Upper lobe of left lung (tissue), 6 donors: ENCODE measurements at regions not wholly inside any gene's neighbourhood (a gene's known extent, or its start where the extent isn't known, plus 50 kb on each side); places are given as distances from the start of the nearest gene placed in this dataset.
"Not testable (repeated sequence)": the region's sequence is repeated elsewhere in the genome, so short reads cannot be mapped to it uniquely, and the experiment has no call there.

Source experiments
- ATAC-seq, 2 donors: fragments of 200-7000 bp; cut with Tn5 transposase; one replicate each; pipeline ENCODE4 v1.9.1; 2022; ENCODE audit warnings: mild to moderate bottlenecking in 2 of 2, moderate library complexity in 2 of 2; ENCODE audit not compliant: low FRiP score in 2 of 2
- DNase-seq, 2 donors: peaks; one replicate each; pipeline ENCODE4 v3.0.0-alpha.2; 2019 to 2020
- H3K27ac ChIP-seq, 4 donors: fragments of 200-600 bp; sonication (generic); one replicate each; pipeline ENCODE4 v1.5.1; 2016 to 2019
- H3K27me3 ChIP-seq, 4 donors: fragments of 200-600 bp; sonication (generic); one replicate each; pipeline ENCODE4 v1.5.1; 2017 to 2019
- H3K36me3 ChIP-seq, 4 donors: fragments of 200-600 bp; sonication (generic); one replicate each; pipeline ENCODE4 v1.5.1; 2016 to 2019
- H3K4me1 ChIP-seq, 4 donors: fragments of 200-600 bp; sonication (generic); one replicate each; pipeline ENCODE4 v1.5.1; 2018 to 2019
- H3K4me3 ChIP-seq, 4 donors: fragments of 200-600 bp; sonication (generic); one replicate each; pipeline ENCODE4 v1.5.1; 2017 to 2019; ENCODE audit warnings: mild to moderate bottlenecking in 2 of 4, moderate library complexity in 1 of 4
- H3K9me3 ChIP-seq, 4 donors: fragments of 200-600 bp; sonication (generic); one replicate each; pipeline ENCODE4 v1.5.1; 2018 to 2019
- EP300 ChIP-seq, 4 donors: sonication (generic); formaldehyde crosslinking; IDR thresholded peaks; one replicate each; pipeline ENCODE4 v1.5.1; 2017; ENCODE audit warnings: antibody characterized with exemption in 4 of 4, control low read depth in 2 of 4
- POLR2A ChIP-seq, 4 donors: fragments of 450-650 bp; IDR thresholded peaks; one replicate each; pipeline ENCODE4 v1.5.1; 2016 to 2017; ENCODE audit warnings: antibody characterized with exemption in 4 of 4, mild to moderate bottlenecking in 2 of 4
- POLR2AphosphoS5 ChIP-seq, 2 donors: sonication (generic); formaldehyde crosslinking; IDR thresholded peaks; one replicate each; pipeline ENCODE4 v1.5.1; 2017; ENCODE audit warnings: antibody characterized with exemption in 2 of 2
- WGBS, 2 donors: methylation state at CpG; one replicate each; pipeline ENCODE4 v1.1.5; 2017 to 2018; 5-methylcytosine and 5-hydroxymethylcytosine counted together
- TF ChIP-seq, protein P1 (sequence below), 6 experiments: fragments of 450-650 bp in 4 of 6; fragments of 200-600 bp in 2 of 6; sonication (generic) in 2 of 6; IDR thresholded peaks; one replicate each; pipeline ENCODE4 v1.5.1; 2016 to 2019; ENCODE audit warnings: antibody characterized with exemption in 6 of 6
- donor health status: DM: no; HTN: no; CAD: no; lungs with moderate emphysema.
- donor health status: DM: no; HTN: yes; CAD: no; lungs with severe emphysema.

DNA sequence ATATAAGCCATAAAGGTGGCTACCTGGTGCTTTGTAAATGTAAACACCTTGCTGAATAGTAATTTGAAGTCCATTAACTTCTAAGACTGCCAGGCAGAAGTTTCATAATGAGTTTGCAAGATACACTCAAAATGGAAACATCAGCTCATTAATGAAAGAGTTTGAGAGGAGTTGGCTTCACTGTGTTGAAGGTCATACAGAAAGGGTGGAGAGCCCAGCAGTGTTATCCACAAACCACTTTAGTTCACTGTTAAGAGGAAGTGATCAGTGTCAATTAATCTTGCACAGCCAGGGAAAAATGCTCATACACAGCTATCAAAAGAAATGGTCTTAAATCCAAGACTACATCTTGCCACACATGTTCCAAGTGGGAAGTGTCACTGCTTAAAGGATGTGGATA, 689.4 kb downstream of the JRKL start:
- Histone ChIP-seq H3K4me3 (no peak overlapping the region), H3K27ac (no peak overlapping the region), H3K27me3 (no peaks in the 10 kb centered on the region), H3K4me1 (no peaks in the 10 kb centered on the region), H3K36me3 (no peaks in the 10 kb centered on the region), H3K9me3 (peaks cover 0 to 7% (median under 1%) of the 10 kb centered on the region in 4 donors)
- DNase-seq, result no peak
- no peak for ATAC-seq
- no peak for TF ChIP-seq EP300 (IDR thresholded peaks at IDR 0.05)
- TF ChIP-seq, protein P1, sequence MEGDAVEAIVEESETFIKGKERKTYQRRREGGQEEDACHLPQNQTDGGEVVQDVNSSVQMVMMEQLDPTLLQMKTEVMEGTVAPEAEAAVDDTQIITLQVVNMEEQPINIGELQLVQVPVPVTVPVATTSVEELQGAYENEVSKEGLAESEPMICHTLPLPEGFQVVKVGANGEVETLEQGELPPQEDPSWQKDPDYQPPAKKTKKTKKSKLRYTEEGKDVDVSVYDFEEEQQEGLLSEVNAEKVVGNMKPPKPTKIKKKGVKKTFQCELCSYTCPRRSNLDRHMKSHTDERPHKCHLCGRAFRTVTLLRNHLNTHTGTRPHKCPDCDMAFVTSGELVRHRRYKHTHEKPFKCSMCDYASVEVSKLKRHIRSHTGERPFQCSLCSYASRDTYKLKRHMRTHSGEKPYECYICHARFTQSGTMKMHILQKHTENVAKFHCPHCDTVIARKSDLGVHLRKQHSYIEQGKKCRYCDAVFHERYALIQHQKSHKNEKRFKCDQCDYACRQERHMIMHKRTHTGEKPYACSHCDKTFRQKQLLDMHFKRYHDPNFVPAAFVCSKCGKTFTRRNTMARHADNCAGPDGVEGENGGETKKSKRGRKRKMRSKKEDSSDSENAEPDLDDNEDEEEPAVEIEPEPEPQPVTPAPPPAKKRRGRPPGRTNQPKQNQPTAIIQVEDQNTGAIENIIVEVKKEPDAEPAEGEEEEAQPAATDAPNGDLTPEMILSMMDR (IDR thresholded peaks at IDR 0.05), result no peak
- no peak for TF ChIP-seq POLR2AphosphoS5 (IDR thresholded peaks at IDR 0.05)
- TF ChIP-seq POLR2A (IDR thresholded peaks at IDR 0.05), result no peak

DNA sequence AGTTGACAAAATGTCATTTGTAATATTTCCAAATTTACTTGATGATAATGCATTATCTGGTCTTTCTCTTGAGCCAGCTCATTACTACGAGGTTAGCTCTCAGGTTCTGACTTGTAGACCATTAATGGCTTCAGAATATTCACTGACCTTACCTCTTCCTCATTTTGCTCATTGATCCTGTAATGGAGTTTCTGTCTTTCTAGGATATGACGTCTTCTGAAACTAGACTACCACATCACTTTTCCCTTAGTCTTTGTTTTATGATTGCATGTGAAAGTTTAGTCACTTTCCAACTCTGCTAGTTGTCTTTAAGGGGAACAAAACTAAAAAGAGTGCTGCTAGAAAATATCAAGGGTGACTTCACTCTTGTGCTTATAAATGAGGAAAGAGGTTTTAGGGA, 697.6 kb downstream of the JRKL start:
- Histone ChIP-seq H3K36me3 (no peaks in the 10 kb centered on the region), H3K9me3 (no peaks in the 10 kb centered on the region), H3K4me3 (no peak overlapping the region), H3K27me3 (no peaks in the 10 kb centered on the region), H3K27ac (no peak overlapping the region), H3K4me1 (no peaks in the 10 kb centered on the region)
- ATAC-seq (no peak), DNase-seq (no peak)
- TF ChIP-seq, protein P1 (IDR thresholded peaks at IDR 0.05), result no peak
- TF ChIP-seq EP300 (IDR thresholded peaks at IDR 0.05) (no peak), POLR2AphosphoS5 (IDR thresholded peaks at IDR 0.05) (no peak), POLR2A (IDR thresholded peaks at IDR 0.05) (no peak)
- 49 to 74% methylated on average over 2 of the region's 2 CpGs for WGBS, 2 donors

DNA sequence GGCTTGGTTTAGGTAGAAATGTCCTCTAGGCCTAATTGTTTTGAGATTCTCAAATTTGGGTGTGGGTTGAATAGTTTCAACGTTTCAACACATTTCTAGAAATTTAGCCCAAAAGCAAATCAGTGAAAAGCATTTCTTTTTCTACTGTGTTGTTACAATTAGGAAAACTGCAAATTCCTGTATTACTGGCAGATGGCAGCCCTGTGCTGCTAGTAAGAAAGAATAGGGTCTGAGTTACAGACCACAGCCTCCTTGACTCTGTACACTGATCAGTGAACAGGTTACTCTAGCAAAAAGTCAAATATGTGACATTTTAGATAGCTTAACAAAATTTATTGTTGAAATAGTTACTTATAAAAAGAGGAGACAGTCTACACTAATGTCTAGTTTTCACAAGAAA, 703.0 kb downstream of the JRKL start:
- no peak for ATAC-seq
- no peak overlapping the region for H3K27ac ChIP-seq
- no peak for DNase-seq
- no peak for TF ChIP-seq POLR2A (IDR thresholded peaks at IDR 0.05)
- TF ChIP-seq EP300 (IDR thresholded peaks at IDR 0.05), result no peak
- TF ChIP-seq POLR2AphosphoS5 (IDR thresholded peaks at IDR 0.05), result no peak
- TF ChIP-seq, protein P1 (IDR thresholded peaks at IDR 0.05), result no peak
- no peaks in the 10 kb centered on the region for H3K27me3 ChIP-seq
- no peaks in the 10 kb centered on the region for H3K36me3 ChIP-seq
- H3K9me3 ChIP-seq, result no peaks in the 10 kb centered on the region
- no peak overlapping the region for H3K4me3 ChIP-seq
- no peaks in the 10 kb centered on the region for H3K4me1 ChIP-seq
- 68 to 70% methylated on average over 1 of the region's 1 CpG for WGBS, 2 donors

DNA sequence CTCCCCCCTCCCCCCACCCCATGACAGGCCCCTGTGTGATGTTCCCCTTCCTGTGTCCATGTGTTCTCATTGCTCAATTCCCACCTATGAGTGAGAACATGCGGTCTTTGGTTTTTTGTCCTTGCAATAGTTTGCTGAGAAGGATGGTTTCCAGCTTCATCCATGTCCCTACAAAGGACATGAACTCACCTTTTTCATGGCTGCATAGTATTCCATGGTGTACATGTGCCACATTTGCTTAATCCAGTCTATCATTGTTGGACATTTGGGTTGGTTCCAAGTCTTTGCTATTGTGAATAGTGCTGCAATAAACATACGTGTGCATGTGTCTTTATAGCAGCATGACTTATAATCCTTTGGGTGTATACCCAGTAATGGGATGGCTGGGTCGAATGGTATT, 712.4 kb downstream of the JRKL start:
- not testable (repeated sequence) for H3K4me1 ChIP-seq, ATAC-seq, H3K4me3 ChIP-seq, H3K27me3 ChIP-seq, DNase-seq, H3K27ac ChIP-seq, H3K9me3 ChIP-seq, H3K36me3 ChIP-seq
- WGBS, 2 donors, result 96 to 97% methylated on average over 3 of the region's 3 CpGs

DNA sequence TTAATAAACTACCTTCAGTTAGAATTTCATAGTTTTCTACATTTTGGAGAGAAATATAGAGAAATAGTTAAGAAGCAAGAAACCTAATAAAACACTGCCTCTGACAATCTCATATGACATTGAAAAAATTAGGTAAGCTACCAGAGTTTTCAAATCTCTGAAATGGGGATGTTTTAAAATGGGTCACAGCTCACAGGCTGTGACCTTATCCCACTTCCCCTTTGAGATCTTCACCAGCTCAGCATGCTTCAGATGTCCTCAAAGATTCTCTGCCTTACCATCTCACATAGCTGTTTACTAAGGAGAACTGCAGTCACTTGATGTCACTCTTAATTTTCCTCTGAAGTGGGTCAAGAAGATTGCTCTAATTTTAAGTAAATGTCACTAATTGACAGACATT, 717.8 kb downstream of the JRKL start:
- Histone ChIP-seq H3K4me3 (no peak overlapping the region), H3K27ac (no peak overlapping the region)
- ATAC-seq, result no peak

More for the DNA sequence above, 717.8 kb downstream of the JRKL start:
- Histone ChIP-seq H3K27me3 (no peaks in the 10 kb centered on the region), H3K36me3 (no peaks in the 10 kb centered on the region), H3K9me3 (no peaks in the 10 kb centered on the region), H3K4me1 (no peaks in the 10 kb centered on the region)
- TF ChIP-seq EP300 (IDR thresholded peaks at IDR 0.05), result no peak
- TF ChIP-seq POLR2AphosphoS5 (IDR thresholded peaks at IDR 0.05), result no peak
- no peak for TF ChIP-seq POLR2A (IDR thresholded peaks at IDR 0.05)
- TF ChIP-seq, protein P1 (IDR thresholded peaks at IDR 0.05), result no peak
- DNase-seq, result no peak
